ENCODE measurements at regions not wholly inside any gene's neighbourhood (a gene's known extent, or its start where the extent isn't known, plus 50 kb on each side); places are given as distances from the start of the nearest gene placed in this dataset.

DNA sequence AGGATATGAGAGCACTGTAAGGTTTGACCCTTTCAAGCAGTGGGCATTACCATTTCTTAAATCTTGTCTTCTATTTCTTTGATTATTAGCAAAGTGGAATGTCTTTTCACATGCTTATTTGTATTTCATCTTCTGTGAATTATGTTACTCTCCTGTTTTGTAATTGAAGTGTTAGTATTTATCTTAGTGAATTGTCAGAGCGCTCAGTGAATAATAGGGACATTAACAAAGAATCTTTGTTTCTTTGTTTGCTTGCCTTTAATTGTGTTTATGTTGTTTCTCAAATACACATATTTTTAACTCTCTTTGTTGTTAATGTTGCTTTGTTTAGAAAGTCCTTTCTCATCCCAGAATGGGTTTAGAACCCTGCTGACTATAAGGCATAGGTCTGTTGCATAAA is 259.3 kb downstream of the RRAGC start:
- TF ChIP-seq, protein P1, sequence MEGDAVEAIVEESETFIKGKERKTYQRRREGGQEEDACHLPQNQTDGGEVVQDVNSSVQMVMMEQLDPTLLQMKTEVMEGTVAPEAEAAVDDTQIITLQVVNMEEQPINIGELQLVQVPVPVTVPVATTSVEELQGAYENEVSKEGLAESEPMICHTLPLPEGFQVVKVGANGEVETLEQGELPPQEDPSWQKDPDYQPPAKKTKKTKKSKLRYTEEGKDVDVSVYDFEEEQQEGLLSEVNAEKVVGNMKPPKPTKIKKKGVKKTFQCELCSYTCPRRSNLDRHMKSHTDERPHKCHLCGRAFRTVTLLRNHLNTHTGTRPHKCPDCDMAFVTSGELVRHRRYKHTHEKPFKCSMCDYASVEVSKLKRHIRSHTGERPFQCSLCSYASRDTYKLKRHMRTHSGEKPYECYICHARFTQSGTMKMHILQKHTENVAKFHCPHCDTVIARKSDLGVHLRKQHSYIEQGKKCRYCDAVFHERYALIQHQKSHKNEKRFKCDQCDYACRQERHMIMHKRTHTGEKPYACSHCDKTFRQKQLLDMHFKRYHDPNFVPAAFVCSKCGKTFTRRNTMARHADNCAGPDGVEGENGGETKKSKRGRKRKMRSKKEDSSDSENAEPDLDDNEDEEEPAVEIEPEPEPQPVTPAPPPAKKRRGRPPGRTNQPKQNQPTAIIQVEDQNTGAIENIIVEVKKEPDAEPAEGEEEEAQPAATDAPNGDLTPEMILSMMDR (IDR thresholded peaks at IDR 0.05; ENCODE audit: control insufficient read depth, extremely low read depth, insufficient read depth): no peak
- no peak for DNase-seq (ENCODE audit: low read depth)
- no peak overlapping the region for H3K4me3 ChIP-seq (ENCODE audit: low read depth, low read length)

DNA sequence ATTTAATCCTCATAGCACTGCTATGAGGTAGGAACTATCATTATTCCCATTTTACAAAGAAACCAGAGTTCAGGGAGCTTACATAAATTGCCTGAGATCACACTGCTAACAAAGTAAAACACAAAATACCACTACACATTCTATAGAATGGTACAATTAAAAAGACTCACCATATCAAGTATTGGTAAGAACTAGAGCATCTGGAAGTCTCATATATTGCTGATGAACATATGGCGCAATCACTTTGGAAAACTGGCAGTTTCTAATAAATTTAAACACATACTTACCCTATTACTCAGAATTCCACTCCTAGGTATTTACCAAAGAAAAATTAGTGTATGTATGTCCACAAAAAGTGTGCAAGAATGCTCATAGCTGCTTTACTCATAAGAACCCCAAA is 261.5 kb downstream of the RRAGC start:
- DNase-seq (ENCODE audit: low read depth): no peak
- H3K4me3 ChIP-seq (ENCODE audit: low read depth, low read length): no peak overlapping the region
- TF ChIP-seq, protein P1 (IDR thresholded peaks at IDR 0.05; ENCODE audit: control insufficient read depth, extremely low read depth, insufficient read depth): no peak

DNA sequence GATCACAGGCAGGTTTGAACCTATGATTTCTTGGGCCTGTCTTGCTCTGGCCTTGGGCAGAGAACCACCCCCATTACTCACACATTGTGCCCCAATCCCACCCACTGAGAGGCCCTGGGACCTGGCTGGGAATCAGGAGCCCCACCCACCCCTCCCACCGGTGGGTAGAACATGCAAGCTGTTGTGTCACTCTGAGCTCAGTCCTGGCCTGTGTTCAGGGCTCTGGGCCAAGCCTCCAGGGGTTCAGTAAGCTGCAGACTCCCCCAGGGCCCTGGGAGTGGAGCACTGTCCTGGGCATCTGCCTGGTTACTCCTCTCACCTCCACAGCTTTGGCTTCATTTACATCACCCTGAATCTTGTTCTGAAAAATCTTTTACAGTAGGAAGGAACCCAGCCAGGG is 270.5 kb downstream of the RRAGC start:
- H3K4me3 ChIP-seq (ENCODE audit: low read depth, low read length): no peak overlapping the region
- DNase-seq (ENCODE audit: low read depth): no peak
- TF ChIP-seq, protein P1 (IDR thresholded peaks at IDR 0.05; ENCODE audit: control insufficient read depth, extremely low read depth, insufficient read depth): no peak

GRCh38 chr1:38587766-38588165 is 271.8 kb downstream of the RRAGC start:
- TF ChIP-seq, protein P1 (IDR thresholded peaks at IDR 0.05; ENCODE audit: control insufficient read depth, extremely low read depth, insufficient read depth): no peak
- DNase-seq (ENCODE audit: low read depth): no peak
- H3K4me3 ChIP-seq (ENCODE audit: low read depth, low read length): no peak overlapping the region

DNA sequence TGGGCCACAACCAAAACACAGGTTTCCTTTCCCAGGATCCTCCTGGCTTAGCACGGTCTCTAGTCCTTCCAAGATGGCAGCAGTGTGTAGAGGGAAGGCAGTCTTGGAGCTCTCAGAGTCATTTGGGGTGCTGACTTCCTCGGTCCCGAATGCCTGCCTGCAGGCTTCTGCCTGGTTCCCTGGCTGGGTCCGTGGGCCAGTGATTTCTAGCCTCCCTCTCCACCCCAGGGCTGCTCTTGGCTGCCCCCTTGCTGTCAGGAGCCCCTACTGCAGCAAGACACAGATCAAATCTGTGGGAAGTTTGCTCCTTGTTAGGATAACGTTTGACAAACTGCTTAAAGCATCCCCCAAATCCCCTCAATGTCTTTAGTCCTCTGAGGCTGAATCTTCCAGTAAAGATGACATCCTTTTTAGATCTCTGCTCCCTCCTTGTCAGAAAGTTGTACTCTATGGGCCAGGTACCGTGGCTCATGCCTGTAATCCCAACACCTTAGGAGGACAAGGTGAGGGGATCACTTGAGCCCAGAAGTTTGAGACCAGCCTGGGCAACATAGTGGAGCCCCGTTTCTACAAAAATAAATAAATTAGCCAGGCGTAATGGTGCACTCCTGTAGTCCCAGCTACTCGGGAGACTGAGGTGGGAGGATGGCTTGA is 272.5 kb downstream of the RRAGC start:
- H3K4me3 ChIP-seq (ENCODE audit: low read depth, low read length): no peak overlapping the region
- DNase-seq (ENCODE audit: low read depth): no peak
- TF ChIP-seq, protein P1 (IDR thresholded peaks at IDR 0.05; ENCODE audit: control insufficient read depth, extremely low read depth, insufficient read depth): peak; percentile 96

GRCh38 chr1:38585971-38586370 is 273.6 kb downstream of the RRAGC start:
- TF ChIP-seq, protein P1 (IDR thresholded peaks at IDR 0.05; ENCODE audit: control insufficient read depth, extremely low read depth, insufficient read depth): no peak
- no peak for DNase-seq (ENCODE audit: low read depth)
- no peak overlapping the region for H3K4me3 ChIP-seq (ENCODE audit: low read depth, low read length)

DNA sequence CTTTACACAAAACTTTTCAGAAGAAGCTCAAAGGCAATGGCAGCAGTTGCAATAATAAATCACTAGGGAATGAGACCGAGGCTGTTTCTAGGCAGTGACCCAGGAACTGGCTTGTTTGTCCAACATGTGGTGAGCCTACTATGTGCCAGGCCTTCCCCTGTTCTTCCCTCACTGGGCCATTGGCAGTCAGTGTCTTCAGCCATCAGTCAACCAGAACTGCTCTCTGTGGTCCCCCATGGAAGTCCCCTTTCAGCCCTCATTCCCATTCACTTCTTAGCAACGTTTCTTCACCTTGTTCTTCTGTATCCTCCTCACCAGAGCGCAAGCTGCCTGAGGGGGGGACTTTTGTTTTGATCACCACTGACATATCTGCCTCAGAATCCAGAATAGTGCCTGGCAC is 274.1 kb downstream of the RRAGC start:
- no peak for DNase-seq (ENCODE audit: low read depth)
- no peak overlapping the region for H3K4me3 ChIP-seq (ENCODE audit: low read depth, low read length)
- TF ChIP-seq, protein P1 (IDR thresholded peaks at IDR 0.05; ENCODE audit: control insufficient read depth, extremely low read depth, insufficient read depth): no peak
